Esophagus squamous epithelium (tissue), 5 donors: ENCODE measurements at regions not wholly inside any gene's neighbourhood (a gene's known extent, or its start where the extent isn't known, plus 50 kb on each side); places are given as distances from the start of the nearest gene placed in this dataset.

Source experiments
- DNase-seq: peaks from one replicate; lab custom pipeline; 2025; lab: John Stamatoyannopoulos, UW
- H3K27ac ChIP-seq, 4 donors: fragments of 200-600 bp; sonication (generic); one replicate each; pipeline ENCODE4 v1.5.1; 2016 to 2019; ENCODE audit warnings: mild to moderate bottlenecking in 1 of 4
- H3K27me3 ChIP-seq, 4 donors: fragments of 200-600 bp; sonication (generic); 1 replicate in 3 of 4; 2 replicates in 1 of 4; pipeline versions ENCODE4 v1.5.1 to v1.6.0; 2017 to 2021; ENCODE audit warnings: antibody characterized with exemption in 1 of 4
- H3K36me3 ChIP-seq, 3 donors: fragments of 200-600 bp; sonication (generic); one replicate each; pipeline ENCODE4 v1.5.1; 2016 to 2019
- H3K4me1 ChIP-seq, 3 donors: fragments of 200-600 bp; sonication (generic); one replicate each; pipeline ENCODE4 v1.5.1; 2017 to 2019
- H3K4me3 ChIP-seq, 4 donors: fragments of 200-600 bp; sonication (generic); 1 replicate in 3 of 4; 2 replicates in 1 of 4; pipeline ENCODE4 v1.5.1; 2016 to 2019; ENCODE audit warnings: mild to moderate bottlenecking in 2 of 4, moderate library complexity in 1 of 4
- H3K9me3 ChIP-seq, 3 donors: fragments of 200-600 bp; sonication (generic); one replicate each; pipeline ENCODE4 v1.5.1; 2016 to 2019
- POLR2A ChIP-seq, 4 donors: fragments of 450-650 bp; IDR thresholded peaks; one replicate each; pipeline ENCODE4 v1.6.1; 2017; ENCODE audit warnings: antibody characterized with exemption in 4 of 4, mild to moderate bottlenecking in 4 of 4, moderate library complexity in 3 of 4
- WGBS, 2 donors: methylation state at CpG; one replicate each; pipeline ENCODE4 v1.1.5; 2018; 5-methylcytosine and 5-hydroxymethylcytosine counted together
- intact Hi-C: fragments of 100-400 bp; cut with DNase I; formaldehyde crosslinking; loops from one replicate; pipeline ENCODE4 v1.15.0; 2022
- TF ChIP-seq, protein P1 (sequence below), 6 experiments: fragments of 450-650 bp in 4 of 6; fragments of 200-600 bp in 2 of 6; sonication (generic) in 2 of 6; IDR thresholded peaks; one replicate each; pipeline ENCODE4 v1.5.1; 2016 to 2019; ENCODE audit warnings: antibody characterized with exemption in 6 of 6, mild to moderate bottlenecking in 4 of 6, moderate library complexity in 4 of 6
- donor health status: DM: yes; HTN: yes; CAD: no.

- no peak overlapping the region for H3K27ac ChIP-seq
- TF ChIP-seq POLR2A (IDR thresholded peaks at IDR 0.05): no peak
- TF ChIP-seq, protein P1, sequence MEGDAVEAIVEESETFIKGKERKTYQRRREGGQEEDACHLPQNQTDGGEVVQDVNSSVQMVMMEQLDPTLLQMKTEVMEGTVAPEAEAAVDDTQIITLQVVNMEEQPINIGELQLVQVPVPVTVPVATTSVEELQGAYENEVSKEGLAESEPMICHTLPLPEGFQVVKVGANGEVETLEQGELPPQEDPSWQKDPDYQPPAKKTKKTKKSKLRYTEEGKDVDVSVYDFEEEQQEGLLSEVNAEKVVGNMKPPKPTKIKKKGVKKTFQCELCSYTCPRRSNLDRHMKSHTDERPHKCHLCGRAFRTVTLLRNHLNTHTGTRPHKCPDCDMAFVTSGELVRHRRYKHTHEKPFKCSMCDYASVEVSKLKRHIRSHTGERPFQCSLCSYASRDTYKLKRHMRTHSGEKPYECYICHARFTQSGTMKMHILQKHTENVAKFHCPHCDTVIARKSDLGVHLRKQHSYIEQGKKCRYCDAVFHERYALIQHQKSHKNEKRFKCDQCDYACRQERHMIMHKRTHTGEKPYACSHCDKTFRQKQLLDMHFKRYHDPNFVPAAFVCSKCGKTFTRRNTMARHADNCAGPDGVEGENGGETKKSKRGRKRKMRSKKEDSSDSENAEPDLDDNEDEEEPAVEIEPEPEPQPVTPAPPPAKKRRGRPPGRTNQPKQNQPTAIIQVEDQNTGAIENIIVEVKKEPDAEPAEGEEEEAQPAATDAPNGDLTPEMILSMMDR (IDR thresholded peaks at IDR 0.05): no peak
- intact Hi-C loops: no loop called here
- H3K27me3 ChIP-seq: peaks cover 0 to 8% (median 0%) of the 10 kb centered on the region in 4 donors
- WGBS, 2 donors: 77 to 88% methylated on average over 4 of the region's 4 CpGs
- H3K4me3 ChIP-seq: no peak overlapping the region
- no peak for DNase-seq
- no peaks in the 10 kb centered on the region for H3K36me3 ChIP-seq
- no peaks in the 10 kb centered on the region for H3K4me1 ChIP-seq
- peaks cover 0 to 1% (median 0%) of the 10 kb centered on the region in 3 donors for H3K9me3 ChIP-seq
Measured at GRCh38 chr17:5962371-5962770, 107.8 kb upstream of the WSCD1 start.

GRCh38 chr17:5971969-5972368 is 98.2 kb upstream of the WSCD1 start:
- Histone ChIP-seq H3K4me3 (no peak overlapping the region), H3K4me1 (no peaks in the 10 kb centered on the region), H3K9me3 (peaks cover 0 to 20% (median 7%) of the 10 kb centered on the region in 3 donors), H3K36me3 (no peaks in the 10 kb centered on the region), H3K27me3 (peaks cover 0 to 5% (median 0%) of the 10 kb centered on the region in 4 donors), H3K27ac (no peak overlapping the region)
- intact Hi-C loops: no loop called here
- DNase-seq: no peak
- TF ChIP-seq POLR2A (IDR thresholded peaks at IDR 0.05): no peak
- TF ChIP-seq, protein P1 (IDR thresholded peaks at IDR 0.05): no peak
- no CpG with 5 or more reads among the region's 1 CpG for WGBS, 2 donors

- TF ChIP-seq, protein P1 (IDR thresholded peaks at IDR 0.05): no peak
- TF ChIP-seq POLR2A (IDR thresholded peaks at IDR 0.05): no peak
- WGBS, 2 donors: 40 to 58% methylated on average over 1 to 2 of the region's 3 CpGs
- H3K36me3 ChIP-seq: no peaks in the 10 kb centered on the region
- H3K9me3 ChIP-seq: peaks cover 0 to 13% (median 7%) of the 10 kb centered on the region in 3 donors
- intact Hi-C loops: no loop called here
- H3K27me3 ChIP-seq: peaks cover 0 to 15% (median 0%) of the 10 kb centered on the region in 4 donors
- H3K4me1 ChIP-seq: no peaks in the 10 kb centered on the region
- no peak overlapping the region for H3K4me3 ChIP-seq
- DNase-seq: no peak
- no peak overlapping the region for H3K27ac ChIP-seq
Measured at GRCh38 chr17:5973410-5973809, 96.8 kb upstream of the WSCD1 start.

GRCh38 chr17:5975661-5976060 is 94.5 kb upstream of the WSCD1 start:
- DNase-seq: no peak
- peaks cover 0 to 20% (median 0%) of the 10 kb centered on the region in 4 donors for H3K27me3 ChIP-seq
- H3K27ac ChIP-seq: no peak overlapping the region
- no peaks in the 10 kb centered on the region for H3K4me1 ChIP-seq
- peaks cover 0 to 13% (median 7%) of the 10 kb centered on the region in 3 donors for H3K9me3 ChIP-seq
- 52 to 55% methylated on average over 2 of the region's 3 CpGs for WGBS, 2 donors
- TF ChIP-seq, protein P1 (IDR thresholded peaks at IDR 0.05): no peak
- no peak for TF ChIP-seq POLR2A (IDR thresholded peaks at IDR 0.05)
- no peak overlapping the region for H3K4me3 ChIP-seq
- intact Hi-C loops: no loop called here
- no peaks in the 10 kb centered on the region for H3K36me3 ChIP-seq

GRCh38 chr17:5976251-5976650 is 93.9 kb upstream of the WSCD1 start:
- no peaks in the 10 kb centered on the region for H3K4me1 ChIP-seq
- H3K27ac ChIP-seq: no peak overlapping the region
- intact Hi-C loops: no loop called here
- H3K9me3 ChIP-seq: peaks cover 0 to 13% (median 7%) of the 10 kb centered on the region in 3 donors
- 28 to 59% methylated on average over 5 to 6 of the region's 6 CpGs for WGBS, 2 donors
- no peak overlapping the region for H3K4me3 ChIP-seq
- no peak for TF ChIP-seq POLR2A (IDR thresholded peaks at IDR 0.05)
- TF ChIP-seq, protein P1 (IDR thresholded peaks at IDR 0.05): no peak
- peaks cover 0 to 20% (median 0%) of the 10 kb centered on the region in 4 donors for H3K27me3 ChIP-seq
- DNase-seq: no peak
- no peaks in the 10 kb centered on the region for H3K36me3 ChIP-seq
